ENCODE measurements at regions not wholly inside any gene's neighbourhood (a gene's known extent, or its start where the extent isn't known, plus 50 kb on each side); places are given as distances from the start of the nearest gene placed in this dataset.

DNA sequence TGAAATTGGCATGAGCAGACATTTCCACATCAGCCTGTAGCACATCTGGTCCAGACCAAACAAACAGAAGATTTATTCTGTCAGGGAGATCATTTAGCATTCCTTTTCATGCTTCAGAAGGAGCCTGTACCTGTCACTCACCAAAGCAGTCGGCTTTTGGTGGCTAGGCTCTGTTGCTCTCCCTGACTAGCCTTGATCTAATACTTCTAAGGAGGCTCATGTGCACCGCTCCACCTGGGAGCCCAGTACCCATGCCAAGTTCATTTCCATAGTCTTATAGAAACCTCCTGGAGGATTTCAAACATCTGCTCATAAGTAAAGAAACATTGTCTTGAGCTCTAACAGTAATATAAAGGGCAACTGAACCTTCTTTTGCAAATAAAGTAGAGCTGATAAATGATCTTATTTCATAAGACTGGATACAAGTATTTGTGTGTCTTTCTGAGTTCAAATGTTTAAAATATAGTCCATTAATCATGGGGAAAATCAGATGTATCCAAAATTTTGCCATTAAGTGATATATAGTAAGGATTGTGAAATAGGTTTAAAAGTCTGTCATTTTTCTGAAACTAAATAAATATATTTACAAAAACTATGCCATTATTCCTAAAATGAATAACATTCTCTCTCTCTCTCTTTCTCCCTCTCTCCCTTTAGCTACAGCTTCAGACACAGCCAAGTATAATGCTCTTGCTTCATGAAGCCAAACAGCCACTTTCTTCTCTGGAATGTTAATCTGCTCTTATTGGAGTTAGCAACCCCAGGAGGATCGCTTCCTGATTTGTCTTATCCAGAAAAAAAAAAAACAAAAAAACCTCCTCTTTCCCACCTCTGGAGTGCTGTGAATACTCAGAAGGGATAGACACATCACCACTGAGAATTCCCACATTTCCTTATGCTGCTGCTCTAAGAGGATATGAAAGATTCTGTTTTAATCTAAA, 192.7 kb upstream of the TFAP2D start:
- Histone ChIP-seq H3K36me3 (ENCODE audit: control insufficient read depth, insufficient read depth, low read length) (no peaks in the 10 kb centered on the region), H3K27me3 (replicated peaks; ENCODE audit: control insufficient read depth, insufficient read depth, low read length) (no peaks in the 10 kb centered on the region), H3K4me3 (replicated peaks; ENCODE audit: low read depth, low read length) (no peak overlapping the region)
- no peak for DNase-seq (ENCODE audit: extremely low read depth, insufficient read length)
- TF ChIP-seq, protein P1, sequence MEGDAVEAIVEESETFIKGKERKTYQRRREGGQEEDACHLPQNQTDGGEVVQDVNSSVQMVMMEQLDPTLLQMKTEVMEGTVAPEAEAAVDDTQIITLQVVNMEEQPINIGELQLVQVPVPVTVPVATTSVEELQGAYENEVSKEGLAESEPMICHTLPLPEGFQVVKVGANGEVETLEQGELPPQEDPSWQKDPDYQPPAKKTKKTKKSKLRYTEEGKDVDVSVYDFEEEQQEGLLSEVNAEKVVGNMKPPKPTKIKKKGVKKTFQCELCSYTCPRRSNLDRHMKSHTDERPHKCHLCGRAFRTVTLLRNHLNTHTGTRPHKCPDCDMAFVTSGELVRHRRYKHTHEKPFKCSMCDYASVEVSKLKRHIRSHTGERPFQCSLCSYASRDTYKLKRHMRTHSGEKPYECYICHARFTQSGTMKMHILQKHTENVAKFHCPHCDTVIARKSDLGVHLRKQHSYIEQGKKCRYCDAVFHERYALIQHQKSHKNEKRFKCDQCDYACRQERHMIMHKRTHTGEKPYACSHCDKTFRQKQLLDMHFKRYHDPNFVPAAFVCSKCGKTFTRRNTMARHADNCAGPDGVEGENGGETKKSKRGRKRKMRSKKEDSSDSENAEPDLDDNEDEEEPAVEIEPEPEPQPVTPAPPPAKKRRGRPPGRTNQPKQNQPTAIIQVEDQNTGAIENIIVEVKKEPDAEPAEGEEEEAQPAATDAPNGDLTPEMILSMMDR (IDR thresholded peaks at IDR 0.05; ENCODE audit: insufficient read depth, low read length, poor library complexity, severe bottlenecking) = no peak

DNA sequence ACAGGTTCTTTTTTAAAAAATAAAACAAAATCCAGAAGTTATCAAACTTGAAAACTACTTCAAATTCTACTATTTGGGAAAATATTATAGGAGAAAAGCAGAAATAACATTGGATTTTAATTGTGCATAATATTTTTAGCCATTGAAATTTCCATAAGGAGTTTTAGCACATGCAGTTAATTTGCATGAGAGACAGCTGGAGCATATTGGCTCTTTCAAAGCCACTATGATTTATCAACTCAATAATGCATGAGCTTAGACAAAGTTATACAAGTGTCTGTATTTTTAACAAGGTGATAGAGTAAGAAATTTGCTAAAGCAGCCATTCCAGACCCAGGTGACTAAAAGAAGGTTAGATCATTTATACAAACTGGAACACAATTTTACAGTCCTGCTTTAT, 189.0 kb upstream of the TFAP2D start:
- Histone ChIP-seq H3K36me3 (ENCODE audit: control insufficient read depth, insufficient read depth, low read length) (no peaks in the 10 kb centered on the region), H3K27me3 (replicated peaks; ENCODE audit: control insufficient read depth, insufficient read depth, low read length) (no peaks in the 10 kb centered on the region), H3K4me3 (replicated peaks; ENCODE audit: low read depth, low read length) (no peak overlapping the region)
- no peak for DNase-seq (ENCODE audit: extremely low read depth, insufficient read length)
- TF ChIP-seq, protein P1 (IDR thresholded peaks at IDR 0.05; ENCODE audit: insufficient read depth, low read length, poor library complexity, severe bottlenecking) = no peak

DNA sequence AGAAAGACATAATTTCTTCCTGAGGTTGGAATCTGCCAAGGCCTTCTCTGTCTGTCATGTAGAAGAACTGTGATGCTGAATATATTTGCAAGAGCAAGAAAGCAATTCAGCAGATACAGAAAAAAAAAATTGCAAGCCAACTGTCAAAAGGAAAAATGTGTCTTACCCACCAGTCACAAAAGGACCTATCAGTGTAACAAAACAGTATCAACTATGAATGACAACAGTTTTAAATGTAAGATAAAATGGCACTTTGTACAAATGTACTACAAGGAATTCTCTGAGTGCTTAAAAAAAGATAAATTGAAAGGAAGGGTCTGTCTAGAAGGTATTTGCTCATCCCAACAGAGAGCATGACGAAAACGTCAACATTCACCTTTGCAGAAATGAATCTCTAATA, 185.3 kb upstream of the TFAP2D start:
- no peak overlapping the region for H3K4me3 ChIP-seq (replicated peaks; ENCODE audit: low read depth, low read length)
- H3K27me3 ChIP-seq (replicated peaks; ENCODE audit: control insufficient read depth, insufficient read depth, low read length) = no peaks in the 10 kb centered on the region
- TF ChIP-seq, protein P1 (IDR thresholded peaks at IDR 0.05; ENCODE audit: insufficient read depth, low read length, poor library complexity, severe bottlenecking) = no peak
- DNase-seq (ENCODE audit: extremely low read depth, insufficient read length) = no peak
- H3K36me3 ChIP-seq (ENCODE audit: control insufficient read depth, insufficient read depth, low read length) = no peaks in the 10 kb centered on the region

GRCh38 chr6:50539447-50539846, 173.9 kb upstream of the TFAP2D start:
- no peaks in the 10 kb centered on the region for H3K36me3 ChIP-seq (ENCODE audit: control insufficient read depth, insufficient read depth, low read length)
- no peak overlapping the region for H3K4me3 ChIP-seq (replicated peaks; ENCODE audit: low read depth, low read length)
- DNase-seq (ENCODE audit: extremely low read depth, insufficient read length) = no peak
- H3K27me3 ChIP-seq (replicated peaks; ENCODE audit: control insufficient read depth, insufficient read depth, low read length) = no peaks in the 10 kb centered on the region
- TF ChIP-seq, protein P1 (IDR thresholded peaks at IDR 0.05; ENCODE audit: insufficient read depth, low read length, poor library complexity, severe bottlenecking) = no peak

- no peak overlapping the region for H3K4me3 ChIP-seq (replicated peaks; ENCODE audit: low read depth, low read length)
- no peak for DNase-seq (ENCODE audit: extremely low read depth, insufficient read length)
- TF ChIP-seq, protein P1 (IDR thresholded peaks at IDR 0.05; ENCODE audit: insufficient read depth, low read length, poor library complexity, severe bottlenecking) = no peak
- H3K36me3 ChIP-seq (ENCODE audit: control insufficient read depth, insufficient read depth, low read length) = no peaks in the 10 kb centered on the region
- no peaks in the 10 kb centered on the region for H3K27me3 ChIP-seq (replicated peaks; ENCODE audit: control insufficient read depth, insufficient read depth, low read length)
Observed at GRCh38 chr6:50541941-50542340, 171.4 kb upstream of the TFAP2D start.

Measured in GM06990 (cell line).